Adrenal gland (tissue), 5 donors: ENCODE measurements at regions not wholly inside any gene's neighbourhood (a gene's known extent, or its start where the extent isn't known, plus 50 kb on each side); places are given as distances from the start of the nearest gene placed in this dataset.

Experiments used
- POLR2A ChIP-seq, 2 donors: fragments of 450-650 bp; IDR thresholded peaks; one replicate each; pipeline ENCODE4 v1.6.1; 2017; ENCODE audit warnings: antibody characterized with exemption in 2 of 2, mild to moderate bottlenecking in 2 of 2, moderate library complexity in 1 of 2
- TF ChIP-seq, protein P1 (sequence below), 6 experiments: fragments of 450-650 bp in 4 of 6; fragments of 200-600 bp in 2 of 6; sonication (generic) in 1 of 6; IDR thresholded peaks; 1 replicate in 5 of 6; 2 replicates in 1 of 6; pipeline versions ENCODE4 v1.5.1 to v1.8.0; 2016 to 2021; ENCODE audit warnings: antibody characterized with exemption in 6 of 6, mild to moderate bottlenecking in 2 of 6, moderate library complexity in 1 of 6
- donor health status: DM: no; HTN: no; CAD: no.

DNA sequence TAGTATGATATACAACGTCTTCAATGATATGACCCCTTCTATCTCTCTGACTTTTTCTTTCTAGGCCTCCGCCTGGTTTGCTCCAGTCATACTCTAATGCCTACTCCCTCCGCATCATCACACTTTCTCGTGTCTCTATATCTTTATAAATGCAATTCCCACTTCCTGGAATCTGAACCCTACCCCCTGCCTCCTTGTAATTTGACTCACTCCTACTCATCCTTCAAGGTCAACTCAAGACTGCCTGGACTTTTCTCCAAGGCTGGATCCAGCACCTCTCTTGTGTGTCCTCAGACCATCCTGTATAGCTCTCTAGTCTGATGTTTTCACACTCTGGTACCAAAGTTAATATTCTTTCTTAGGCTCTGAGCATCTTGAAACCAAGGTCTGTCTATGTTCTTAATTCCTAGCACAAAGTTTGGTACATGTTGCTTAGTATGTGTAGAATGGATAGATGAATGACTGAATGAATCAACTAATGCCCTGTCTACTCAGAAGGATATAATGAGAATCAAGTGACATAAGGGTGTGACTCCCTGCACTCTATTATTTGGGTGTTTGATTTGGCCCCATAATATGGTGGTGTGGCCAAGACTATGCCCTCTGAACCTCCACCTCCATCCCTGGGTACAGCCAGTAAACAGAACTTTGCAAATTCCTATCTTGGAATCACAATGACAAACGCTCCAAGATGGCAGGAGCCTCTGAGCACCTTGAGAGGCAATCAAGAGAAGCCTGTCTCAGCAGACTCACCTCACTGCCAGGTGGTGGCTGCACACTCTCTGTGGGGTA is 74.3 kb upstream of the SERP2 start:
- TF ChIP-seq, protein P1, sequence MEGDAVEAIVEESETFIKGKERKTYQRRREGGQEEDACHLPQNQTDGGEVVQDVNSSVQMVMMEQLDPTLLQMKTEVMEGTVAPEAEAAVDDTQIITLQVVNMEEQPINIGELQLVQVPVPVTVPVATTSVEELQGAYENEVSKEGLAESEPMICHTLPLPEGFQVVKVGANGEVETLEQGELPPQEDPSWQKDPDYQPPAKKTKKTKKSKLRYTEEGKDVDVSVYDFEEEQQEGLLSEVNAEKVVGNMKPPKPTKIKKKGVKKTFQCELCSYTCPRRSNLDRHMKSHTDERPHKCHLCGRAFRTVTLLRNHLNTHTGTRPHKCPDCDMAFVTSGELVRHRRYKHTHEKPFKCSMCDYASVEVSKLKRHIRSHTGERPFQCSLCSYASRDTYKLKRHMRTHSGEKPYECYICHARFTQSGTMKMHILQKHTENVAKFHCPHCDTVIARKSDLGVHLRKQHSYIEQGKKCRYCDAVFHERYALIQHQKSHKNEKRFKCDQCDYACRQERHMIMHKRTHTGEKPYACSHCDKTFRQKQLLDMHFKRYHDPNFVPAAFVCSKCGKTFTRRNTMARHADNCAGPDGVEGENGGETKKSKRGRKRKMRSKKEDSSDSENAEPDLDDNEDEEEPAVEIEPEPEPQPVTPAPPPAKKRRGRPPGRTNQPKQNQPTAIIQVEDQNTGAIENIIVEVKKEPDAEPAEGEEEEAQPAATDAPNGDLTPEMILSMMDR (IDR thresholded peaks at IDR 0.05) = no peak
- TF ChIP-seq POLR2A (IDR thresholded peaks at IDR 0.05) = no peak
